ENCODE measurements at regions not wholly inside any gene's neighbourhood (a gene's known extent, or its start where the extent isn't known, plus 50 kb on each side); places are given as distances from the start of the nearest gene placed in this dataset.

DNA sequence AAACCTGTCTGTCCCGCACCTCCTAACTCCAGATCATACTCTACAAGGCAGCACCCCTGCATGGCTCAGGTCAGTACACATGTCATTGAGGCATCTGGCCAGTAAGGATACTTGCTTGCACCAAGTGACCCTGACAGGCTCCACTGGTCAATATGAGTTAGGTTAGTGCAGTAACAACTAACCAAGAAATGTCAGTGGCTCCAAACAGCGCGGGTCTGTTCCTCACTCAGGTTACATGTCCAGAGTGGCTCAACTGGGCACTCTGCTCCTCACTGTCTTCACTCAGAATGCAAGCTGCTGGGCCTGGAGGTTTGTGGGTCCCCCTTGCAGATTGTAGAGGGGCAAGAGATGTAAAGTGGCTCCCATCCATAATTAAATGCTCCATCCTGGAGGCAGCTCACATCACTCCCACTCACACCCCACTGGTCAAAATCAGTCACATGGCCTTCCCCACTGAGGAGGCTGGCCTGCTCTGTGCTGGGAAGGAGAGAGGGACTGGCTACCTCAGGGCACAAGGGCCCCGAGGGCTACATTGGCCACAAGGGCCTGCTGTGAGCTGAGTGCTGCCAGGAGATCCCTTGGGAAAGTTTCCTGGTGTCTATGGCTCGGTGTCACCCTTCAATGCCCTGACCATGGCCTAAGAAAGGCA is 109.1 kb upstream of the GDF10 start:
- no peak for DNase-seq (ENCODE audit: low read depth)

DNA sequence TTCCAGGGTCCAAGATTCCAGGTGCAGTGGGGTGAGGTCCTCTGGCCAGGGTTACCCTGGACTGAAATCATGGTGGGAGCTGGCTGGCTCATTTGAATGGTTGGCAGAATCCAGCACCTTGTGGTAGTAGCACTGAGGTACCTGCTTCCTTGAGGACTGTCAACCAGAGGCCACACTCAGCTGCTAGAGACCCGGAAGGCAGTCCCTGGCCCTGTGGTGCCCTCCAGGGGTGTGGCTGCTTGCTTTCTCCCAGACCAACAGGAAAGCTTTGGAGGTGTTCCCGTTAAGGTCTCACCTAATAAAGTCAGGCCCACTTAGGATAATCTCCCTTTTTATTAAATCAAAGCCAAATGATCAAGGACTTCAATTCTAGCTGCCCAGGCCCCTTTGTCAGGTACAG is 107.7 kb upstream of the GDF10 start:
- no peak for DNase-seq (ENCODE audit: low read depth)

DNA sequence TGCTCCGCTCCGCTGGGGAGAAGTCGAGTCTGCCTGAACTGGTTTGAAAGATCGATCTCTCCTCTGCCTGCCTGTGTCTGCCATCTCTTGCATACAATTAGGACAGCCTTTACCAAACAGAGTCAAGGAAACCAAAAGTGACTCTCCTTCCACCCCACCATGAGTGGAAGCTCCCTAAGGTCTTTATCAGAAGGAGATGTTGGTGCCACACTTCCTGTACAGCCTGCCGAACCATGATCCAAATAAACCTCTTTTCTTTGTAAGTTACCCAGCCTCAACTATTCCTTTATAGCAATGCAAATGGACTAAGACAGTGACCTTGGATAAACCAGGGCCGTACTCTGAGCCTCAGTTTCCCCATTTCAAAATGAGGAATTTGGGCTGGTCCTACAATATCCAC is 106.3 kb upstream of the GDF10 start:
- no peak for DNase-seq (ENCODE audit: low read depth)

DNA sequence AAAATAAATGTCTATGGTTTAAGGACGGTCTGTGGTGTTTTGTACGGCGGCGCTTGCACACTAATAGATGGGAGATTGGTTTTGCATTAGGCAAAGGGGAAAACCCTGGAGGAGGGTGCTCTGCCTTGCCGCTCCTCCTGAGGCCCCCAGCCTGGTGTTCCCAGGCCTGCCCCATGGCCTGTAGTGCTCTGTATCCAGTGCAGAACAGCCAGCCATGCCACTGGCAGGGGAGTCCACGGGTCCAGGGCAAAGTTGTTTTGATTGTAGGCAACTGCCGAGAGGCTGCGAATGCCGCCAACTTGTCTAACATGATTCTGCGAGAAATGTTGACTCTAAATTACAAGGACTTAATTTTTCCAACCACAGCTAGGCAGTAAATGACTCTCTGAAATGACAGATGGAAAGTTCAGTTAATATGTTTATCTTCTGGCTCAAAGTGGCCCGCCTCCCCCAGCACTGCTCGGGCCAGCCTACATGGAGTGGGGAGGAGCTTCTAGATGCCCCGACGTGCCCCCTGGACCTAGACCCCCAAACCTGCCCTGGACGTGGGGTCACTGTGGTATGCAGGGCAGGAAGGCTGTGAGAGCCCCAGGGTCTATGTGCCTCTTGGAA is 104.6 kb upstream of the GDF10 start:
- no peak for DNase-seq (ENCODE audit: low read depth)

DNA sequence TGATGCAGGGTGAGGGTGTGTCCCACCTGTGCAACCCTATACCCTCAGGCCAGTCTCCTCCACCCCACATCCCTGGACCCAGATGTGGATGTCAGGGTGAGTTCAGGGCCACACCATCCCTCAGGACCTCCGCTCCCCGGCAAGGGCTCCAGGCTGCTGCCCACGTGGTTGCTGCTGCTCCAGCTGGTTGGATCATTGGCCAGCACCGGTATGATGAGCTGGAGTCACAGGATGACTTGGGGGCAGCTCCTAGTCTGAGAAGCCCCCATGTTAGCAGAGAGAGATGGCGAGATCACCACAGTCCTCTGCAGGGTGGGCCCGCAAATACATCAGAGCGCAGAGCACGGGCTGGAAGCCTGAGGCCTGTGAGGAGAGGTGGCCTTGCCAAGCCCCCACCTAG is 103.3 kb upstream of the GDF10 start:
- no peak for DNase-seq (ENCODE audit: low read depth)

DNA sequence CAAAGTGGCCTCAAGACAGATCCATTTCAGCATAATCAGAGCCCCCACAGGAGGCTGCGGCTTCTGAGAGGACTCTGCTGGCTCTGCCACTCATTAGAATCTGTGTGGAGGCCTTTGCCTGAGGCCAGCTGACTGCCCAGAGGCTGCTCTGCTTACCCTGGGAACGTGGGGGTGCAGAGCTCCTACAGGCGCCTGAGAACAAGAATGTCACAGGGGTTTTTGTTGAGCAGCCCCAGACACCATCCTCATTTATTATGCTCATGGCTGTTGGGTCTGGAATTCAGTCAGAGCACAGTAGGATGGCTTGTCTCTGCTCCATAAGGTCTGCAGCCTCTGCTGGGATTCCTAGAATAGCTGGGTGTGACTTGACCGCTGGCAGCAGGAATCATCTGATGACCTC is 101.8 kb upstream of the GDF10 start:
- DNase-seq (ENCODE audit: low read depth) = no peak

DNA sequence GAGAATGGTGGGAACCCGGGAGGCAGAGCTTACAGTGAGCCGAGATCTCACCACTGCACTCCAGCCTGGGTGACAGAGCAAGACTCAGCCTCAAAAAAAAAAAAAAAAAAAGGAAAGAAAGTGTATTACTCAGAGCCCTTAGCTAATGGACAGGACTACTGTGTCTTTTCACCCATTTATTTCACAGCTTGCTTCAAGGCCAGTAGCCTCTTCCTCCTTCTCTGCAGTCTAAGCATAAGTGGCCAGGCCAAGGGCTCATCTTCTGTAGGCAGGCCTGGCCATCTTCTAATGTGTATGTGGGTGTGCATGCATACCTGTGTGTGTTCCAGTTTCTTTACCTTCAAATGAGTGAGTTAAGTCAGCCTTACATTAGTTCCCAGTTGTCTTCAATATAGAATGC is 94.8 kb upstream of the GDF10 start:
- DNase-seq (ENCODE audit: low read depth) = no peak

DNA sequence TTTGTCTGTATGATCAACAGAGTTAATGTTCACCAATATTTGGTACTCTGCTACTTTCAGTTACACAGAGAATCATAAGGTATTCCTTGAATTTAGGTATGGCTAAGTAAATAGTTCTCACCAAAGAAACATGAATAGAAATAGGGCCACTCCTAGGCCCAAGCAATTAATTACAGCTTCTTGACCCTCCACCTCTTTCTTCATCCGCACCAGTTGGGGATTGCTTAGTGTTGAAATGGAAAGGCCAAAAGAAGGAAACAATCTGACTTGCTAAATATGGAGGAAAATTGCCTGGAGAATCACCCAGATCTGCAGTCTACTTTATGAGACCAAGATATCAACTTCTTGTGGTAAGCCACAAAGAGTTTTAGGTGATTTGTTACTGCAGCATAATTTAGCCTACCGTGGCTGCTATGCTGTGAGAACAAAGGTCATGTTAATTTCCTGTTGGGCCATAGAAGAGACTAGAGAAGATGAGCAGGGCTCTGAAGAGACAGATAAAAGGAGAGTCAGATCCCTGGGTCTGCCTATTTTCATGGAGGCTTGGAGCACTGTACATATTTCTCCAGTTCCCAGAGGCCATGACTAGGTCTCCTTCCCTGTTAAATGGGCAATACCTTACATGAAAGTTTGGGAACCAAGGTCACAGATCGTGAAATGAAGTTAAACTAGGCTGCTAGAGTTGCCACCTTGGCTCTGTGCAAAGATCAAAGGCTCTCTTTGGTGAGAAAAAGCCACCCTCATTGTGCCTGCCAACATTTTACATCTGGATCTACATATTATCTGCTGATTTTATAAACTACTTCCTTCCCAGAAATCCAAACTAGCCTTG is 93.3 kb upstream of the GDF10 start:
- DNase-seq (ENCODE audit: low read depth) = no peak

DNA sequence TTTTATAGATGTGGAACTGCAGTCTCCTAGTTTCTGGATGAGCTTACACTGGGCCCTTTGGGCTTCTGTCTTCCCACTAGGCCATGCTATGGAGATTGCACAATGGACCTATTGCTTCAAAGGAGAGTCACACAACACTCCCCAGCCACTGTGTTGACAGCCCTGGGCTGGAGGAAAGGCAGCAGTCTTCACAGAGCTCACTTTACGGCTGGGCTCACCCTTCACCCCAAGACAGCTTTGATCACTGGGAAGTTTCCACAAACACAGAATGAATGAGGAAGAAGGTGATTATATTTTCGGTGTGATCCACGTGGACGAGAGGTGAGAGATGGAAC is 92.7 kb upstream of the GDF10 start:
- DNase-seq (ENCODE audit: low read depth) = no peak

DNA sequence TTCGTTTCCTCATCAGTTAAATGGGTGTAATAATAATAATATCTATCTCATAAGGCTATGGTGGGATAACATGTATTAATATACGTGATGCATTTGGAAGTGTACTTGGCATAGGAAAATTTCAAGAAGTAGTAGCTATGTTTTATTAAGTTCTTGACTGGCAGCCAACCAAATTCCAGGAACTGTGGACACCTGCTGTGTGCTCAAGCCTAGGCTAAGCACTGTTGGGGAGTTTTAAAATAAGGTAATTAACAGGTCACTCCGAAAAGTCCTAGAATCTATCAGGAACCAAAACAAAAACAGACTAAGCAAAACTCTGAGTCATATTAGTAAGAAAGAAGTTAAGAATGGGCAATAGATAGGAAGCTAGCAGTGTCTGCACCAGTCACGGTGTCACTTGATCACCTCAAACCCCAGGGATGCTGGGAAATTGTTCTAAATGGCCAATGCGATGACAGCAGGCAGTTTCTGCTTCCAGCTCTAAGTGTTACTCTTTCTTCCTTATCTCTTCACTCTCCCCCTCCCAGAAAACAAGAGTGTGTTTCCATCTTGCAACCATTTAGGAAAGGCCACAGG is 92.0 kb upstream of the GDF10 start:
- no peak for DNase-seq (ENCODE audit: low read depth)

DNA sequence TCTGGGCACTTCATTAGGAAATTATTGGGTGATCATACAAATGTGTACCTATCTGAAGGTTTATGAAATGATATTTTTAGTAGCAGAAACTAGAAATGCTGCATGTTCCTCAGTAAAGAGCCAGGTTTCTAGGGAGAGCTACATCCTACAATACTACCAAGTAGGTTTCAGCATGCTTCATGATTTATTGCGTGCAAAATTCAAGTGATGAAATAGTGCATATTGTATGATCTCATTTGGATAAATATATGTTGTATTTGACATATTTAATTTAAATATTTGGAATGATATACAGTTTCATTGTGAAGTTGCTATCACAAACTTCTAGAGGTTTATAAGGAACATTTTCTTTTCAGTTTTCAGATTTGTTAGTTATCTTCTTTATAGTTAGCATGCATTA is 90.5 kb upstream of the GDF10 start:
- DNase-seq (ENCODE audit: low read depth) = no peak

DNA sequence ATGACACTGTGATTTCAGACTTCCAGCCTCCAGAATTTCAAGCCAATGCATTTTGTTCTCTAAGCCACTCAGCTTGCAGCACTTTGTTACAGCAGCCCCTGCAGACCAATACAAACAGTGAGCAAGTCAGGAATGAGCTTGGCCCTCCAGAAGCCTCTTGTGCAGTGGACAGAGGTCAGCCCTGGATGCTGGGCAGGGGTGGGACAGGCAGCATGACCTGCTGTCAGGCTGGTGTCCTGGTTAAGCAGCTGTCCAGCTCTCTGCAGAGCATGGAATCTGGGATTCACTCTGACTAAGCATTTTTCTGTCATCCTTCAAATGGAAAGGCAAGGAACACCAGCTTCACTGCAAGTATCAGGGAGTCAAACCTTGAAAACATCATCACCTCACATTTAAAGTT is 85.5 kb upstream of the GDF10 start:
- DNase-seq (ENCODE audit: low read depth) = no peak

DNA sequence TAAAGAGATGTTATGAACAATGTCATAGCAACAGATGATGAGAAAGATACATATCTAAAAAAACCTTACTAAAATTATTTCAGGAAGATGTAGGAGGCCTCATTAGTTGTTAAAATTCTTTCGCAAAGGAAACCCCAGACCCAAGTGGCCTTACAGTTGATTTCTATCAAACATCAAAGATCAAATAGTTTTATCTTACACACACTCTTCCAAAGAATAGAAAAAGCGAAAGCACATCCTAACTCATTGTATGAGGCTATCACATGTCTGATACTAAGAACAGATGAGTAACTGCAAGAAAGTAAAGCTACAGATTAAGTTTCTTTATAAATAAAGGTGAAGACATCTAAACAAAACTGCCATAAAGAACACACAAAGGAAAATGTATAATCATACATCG is 82.9 kb upstream of the GDF10 start:
- DNase-seq (ENCODE audit: low read depth) = no peak

DNA sequence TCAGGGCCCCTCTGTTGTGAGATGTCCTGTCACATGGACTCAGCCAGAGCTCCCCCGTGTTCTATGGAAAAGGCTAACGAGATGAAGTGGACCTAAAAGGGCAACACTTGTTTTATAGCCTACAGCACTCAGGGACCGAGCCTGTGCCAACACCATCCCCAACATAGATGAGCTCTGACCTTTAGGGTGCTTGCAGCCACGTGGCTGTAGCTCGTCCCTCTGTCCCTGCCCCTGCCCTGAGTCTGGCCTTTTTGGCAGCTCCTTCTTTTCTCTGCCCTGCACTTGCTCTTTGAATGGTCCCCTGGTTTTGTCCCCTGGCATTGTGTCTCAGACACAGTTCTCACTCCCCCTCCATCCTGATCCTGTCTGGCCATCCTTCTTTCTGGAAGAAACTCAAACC is 81.2 kb upstream of the GDF10 start:
- DNase-seq (ENCODE audit: low read depth) = no peak

DNA sequence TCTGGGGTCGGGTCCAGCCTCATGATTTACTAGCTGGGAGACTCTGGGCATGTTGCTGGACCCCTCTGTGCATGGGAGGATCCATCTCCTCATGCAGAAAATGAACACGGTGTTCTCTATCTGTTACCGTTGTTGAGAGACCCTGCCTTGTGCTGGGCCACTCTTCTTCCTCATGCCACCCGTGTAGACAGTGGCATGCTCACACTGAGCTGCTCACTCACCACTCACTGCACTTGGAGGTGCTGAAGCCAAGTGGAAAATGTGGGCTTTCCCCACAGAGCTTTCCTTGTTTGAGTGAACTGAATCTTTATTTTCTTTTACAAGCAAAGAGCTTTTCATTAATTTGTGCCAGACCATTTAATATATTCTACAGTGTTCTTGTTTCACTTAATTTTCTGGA is 77.5 kb upstream of the GDF10 start:
- DNase-seq (ENCODE audit: low read depth) = no peak

DNA sequence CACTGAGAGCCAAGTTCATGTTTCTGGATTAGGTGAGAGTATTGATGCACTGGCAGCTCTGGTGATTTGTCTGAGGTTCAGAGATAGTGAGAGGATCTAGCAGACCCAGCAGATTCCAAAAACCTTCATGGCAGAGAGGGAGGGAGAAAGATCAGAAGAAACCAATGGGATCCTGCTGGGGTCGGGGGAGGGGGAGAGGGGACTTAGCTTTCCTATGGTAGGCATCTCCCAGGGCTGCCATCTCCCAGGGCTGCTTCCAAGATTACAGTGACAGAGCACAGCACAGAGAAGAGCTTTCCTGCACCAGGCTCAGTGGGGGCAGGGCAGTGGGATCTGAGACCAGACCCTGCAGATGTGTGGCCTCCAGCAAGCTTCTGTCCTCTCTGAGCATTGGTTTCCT is 76.8 kb upstream of the GDF10 start:
- no peak for DNase-seq (ENCODE audit: low read depth)

DNA sequence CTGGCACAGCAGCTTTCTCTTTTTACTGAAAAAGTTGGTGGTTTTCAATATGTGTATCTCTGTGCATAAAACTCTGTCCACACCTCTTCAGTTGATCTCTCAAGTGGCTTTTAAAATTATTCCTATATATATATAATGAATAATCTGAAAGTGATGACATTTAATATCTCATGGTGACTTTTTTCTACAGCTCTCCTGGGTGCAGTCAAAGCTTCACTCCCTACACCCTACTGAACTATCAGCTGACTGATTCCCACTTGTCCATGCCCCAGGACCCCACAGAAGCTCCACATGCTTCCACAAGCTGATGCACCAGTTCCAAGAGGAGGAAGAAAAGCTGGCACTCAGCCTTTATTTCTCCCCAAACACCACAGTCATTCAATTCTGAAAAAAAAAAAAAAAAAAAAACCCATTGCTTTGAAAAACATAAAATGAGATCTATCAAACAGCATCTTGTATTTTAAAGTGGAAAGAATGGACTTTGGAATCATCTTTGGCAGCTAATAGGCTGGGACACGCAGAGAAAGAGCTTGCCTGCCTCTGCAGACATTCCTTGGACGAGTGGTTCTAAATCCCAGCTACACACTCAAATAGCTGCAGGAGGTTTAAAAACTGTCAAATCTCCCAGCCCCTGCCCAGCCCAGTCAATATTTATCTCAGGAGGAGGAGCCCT is 75.3 kb upstream of the GDF10 start:
- no peak for DNase-seq (ENCODE audit: low read depth)

DNA sequence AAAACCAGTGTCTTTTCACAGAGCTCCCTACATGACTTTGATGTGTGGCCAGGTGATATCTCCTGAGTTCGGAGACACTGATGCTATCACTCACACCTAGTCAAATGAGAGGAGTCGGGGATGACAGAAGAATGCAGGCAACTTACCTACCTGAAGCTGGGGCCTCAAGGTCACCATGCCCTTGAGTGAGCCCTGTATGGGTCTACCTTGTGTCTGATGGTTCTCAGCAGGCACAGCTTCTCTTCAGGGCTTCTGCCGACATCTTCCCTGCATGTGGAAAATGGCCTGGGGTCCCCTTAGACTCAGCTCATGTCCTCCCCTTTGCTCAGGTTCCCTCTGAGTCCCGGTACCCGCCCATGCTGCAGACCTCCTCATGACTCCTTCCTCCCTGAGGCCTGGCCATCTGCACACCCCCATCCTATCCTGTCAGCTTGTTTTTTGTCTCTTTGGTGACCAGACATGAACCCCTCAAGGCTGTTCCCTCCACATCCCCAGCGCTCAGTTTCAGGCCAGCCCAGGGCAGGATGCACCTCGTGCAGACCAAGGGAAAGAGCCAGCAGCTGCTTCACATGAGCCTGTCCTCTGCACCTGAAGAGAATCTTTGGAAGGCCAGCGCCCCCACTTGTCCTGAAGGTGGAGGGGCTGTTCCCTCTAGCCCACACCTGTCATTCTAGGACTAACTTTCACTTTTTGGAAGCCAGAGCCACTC is 74.6 kb upstream of the GDF10 start:
- DNase-seq (ENCODE audit: low read depth) = no peak

DNA sequence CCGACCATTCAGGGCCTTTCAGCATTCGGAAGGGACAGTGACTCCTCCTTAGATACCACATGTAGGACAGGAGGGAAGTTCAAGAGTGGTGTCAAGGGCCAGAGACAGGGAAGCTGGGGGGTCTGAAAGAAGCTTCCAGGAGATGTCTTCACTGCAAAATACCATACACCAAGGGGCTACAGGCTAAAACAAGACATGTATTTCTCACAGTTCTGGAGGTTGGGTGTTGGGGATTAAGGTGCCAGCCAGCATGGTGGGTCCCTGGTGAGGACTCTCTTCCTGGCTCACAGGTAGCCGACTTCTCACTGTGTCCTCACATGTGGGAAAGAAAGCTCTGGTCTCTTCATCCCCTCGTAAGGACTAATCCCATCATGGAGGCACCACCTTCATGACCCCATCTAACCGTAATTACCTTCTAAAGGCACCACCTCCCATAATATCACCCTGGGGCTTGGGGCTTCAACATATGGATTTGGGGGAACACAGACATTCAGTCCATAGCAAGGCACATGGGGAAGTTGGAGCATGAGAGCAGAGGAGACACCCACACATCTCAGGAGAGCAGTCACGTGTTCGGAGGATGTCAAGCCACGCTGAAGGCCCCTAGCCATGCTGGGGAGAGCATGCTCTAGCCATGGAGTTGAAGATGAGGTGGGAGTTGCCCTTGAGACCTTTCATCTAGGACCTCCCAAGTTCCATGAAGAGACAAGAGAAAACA is 73.9 kb upstream of the GDF10 start:
- DNase-seq (ENCODE audit: low read depth) = no peak

DNA sequence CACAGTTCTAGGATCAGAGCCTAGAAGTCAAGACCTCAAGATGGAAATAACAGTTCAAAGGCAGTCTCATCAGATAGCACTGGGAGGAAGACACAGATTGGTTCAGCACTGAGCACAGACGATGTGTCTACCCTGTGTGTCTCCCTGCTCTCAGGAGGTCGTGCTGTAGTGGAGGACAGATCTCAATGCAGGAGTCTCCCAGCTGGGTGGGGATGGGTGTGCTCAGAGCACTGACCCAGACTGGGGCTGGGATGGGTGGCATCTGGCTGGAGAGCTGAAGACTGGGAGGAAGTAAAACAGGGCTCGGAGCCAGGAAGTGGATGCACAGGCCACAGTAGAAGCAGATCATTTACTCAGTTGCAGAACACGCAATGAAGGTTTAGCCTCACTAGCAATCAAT is 69.5 kb upstream of the GDF10 start:
- DNase-seq (ENCODE audit: low read depth) = no peak

DNA sequence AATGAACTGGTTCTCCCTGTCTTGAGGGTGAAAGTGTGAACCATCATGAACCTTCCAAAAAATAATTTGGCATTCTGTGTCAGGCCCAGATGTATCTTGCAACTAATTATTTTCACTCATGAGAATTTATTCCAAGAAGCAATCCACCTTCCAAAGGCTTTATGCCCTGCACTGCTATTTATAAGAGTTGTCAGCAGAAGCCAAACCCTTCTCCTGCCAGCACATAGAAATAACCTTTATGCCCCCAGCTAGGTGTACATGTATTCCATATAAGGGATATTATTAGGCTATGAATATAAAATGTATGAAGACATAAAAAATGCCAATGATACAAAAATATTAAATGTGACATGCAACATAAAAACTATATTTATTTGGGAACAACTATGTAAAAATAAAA is 69.0 kb upstream of the GDF10 start:
- no peak for DNase-seq (ENCODE audit: low read depth)
